ENCODE measurements at regions not wholly inside any gene's neighbourhood (a gene's known extent, or its start where the extent isn't known, plus 50 kb on each side); places are given as distances from the start of the nearest gene placed in this dataset.

DNA sequence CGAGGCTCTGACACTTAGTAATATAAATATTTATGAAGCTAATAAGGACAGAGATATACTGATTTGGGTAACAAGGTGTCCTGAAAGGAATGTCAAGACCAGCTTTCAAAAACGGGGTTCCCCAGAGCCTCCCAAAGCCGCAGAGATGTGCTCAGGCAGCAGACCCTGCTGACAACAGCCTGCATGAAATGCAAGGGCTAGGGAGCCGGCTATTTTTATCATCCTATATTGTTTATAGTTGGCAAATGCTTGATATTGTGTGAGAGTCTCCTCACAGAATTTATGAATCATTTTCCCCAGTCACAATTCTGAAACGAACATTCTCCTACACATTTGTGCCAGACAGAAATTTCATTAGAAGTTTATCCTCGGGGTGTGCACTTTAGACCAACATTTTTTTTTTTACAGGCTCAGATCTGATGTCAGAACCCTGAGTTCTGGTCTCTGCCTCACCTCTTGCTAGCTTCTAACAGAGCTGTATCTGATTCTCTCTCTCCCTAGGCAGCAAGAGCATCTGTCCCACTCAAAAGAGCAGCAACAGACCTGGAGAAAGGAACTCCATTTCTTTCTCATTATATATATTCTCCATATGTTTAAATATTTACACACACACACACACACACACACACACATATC is 302.3 kb upstream of the PLD5 start:
- H3K36me3 ChIP-seq (replicated peaks in 1 of 2; ENCODE audit: control insufficient read depth in 1 of 2, insufficient read depth in 2 of 2, low read length in 2 of 2): no peaks in the 10 kb centered on the region
- intact Hi-C loops (cut with micrococcal nuclease; ENCODE audit: unreplicated experiment) (no loop called here), in situ Hi-C loops (cut with HindIII; ENCODE audit: extremely low pct_ligation_motif_present, low pct_unique_long_range_greater_than_20kb) (loop anchor here (25.0 kb wide), 1 partner anchor 485 kb away; no protein-coding TSS in a partner anchor)
- TF ChIP-seq XRCC5 (optimal IDR thresholded peaks at IDR 0.05; ENCODE audit: low read length) (no peak), GATA4 (IDR thresholded peaks at IDR 0.05; ENCODE audit: borderline replicate concordance, low read depth) (no peak), KLF12 (CRISPR knock-in tag; IDR thresholded peaks at IDR 0.05; ENCODE audit: borderline replicate concordance) (no peak), ZNF335 (CRISPR knock-in tag; IDR thresholded peaks at IDR 0.05) (no peak), KLF6 (CRISPR knock-in tag; IDR thresholded peaks at IDR 0.05) (no peak), U2AF2 (IDR thresholded peaks at IDR 0.05; ENCODE audit: low read depth, low read length) (no peak), EP300 (IDR thresholded peaks at IDR 0.05; ENCODE audit: low read depth in 2 of 2, low read length in 2 of 2) (no peak), EP300 (CRISPR knock-in tag; IDR thresholded peaks at IDR 0.05; ENCODE audit: borderline replicate concordance) (no peak), NFIB (CRISPR knock-in tag; IDR thresholded peaks at IDR 0.05; ENCODE audit: borderline replicate concordance) (no peak), ZNF235 (CRISPR knock-in tag; IDR thresholded peaks at IDR 0.05; ENCODE audit: borderline replicate concordance) (no peak), ISX (CRISPR knock-in tag; conservative IDR thresholded peaks at IDR 0.05) (no peak), ZNF3 (CRISPR knock-in tag; IDR thresholded peaks at IDR 0.05) (no peak)
- TF ChIP-seq, protein P1, sequence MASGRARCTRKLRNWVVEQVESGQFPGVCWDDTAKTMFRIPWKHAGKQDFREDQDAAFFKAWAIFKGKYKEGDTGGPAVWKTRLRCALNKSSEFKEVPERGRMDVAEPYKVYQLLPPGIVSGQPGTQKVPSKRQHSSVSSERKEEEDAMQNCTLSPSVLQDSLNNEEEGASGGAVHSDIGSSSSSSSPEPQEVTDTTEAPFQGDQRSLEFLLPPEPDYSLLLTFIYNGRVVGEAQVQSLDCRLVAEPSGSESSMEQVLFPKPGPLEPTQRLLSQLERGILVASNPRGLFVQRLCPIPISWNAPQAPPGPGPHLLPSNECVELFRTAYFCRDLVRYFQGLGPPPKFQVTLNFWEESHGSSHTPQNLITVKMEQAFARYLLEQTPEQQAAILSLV (CRISPR knock-in tag; IDR thresholded peaks at IDR 0.05; ENCODE audit: borderline replicate concordance): no peak
- no peaks in the 10 kb centered on the region for H4K20me1 ChIP-seq (ENCODE audit: insufficient read depth, low read length)
- FAIRE-seq (no peak), ATAC-seq (no peak), DNase-seq (ENCODE audit: low spot score) (no peak)
- no peaks in the 10 kb centered on the region for H3K79me2 ChIP-seq (ENCODE audit: insufficient read depth, low read length)
- WGBS (ENCODE audit: low lambda C conversion rate): 2% methylated on average over 6 of the region's 6 CpGs
- no peak overlapping the region for H3K4me2 ChIP-seq (ENCODE audit: low read depth, low read length)
- H3K4me1 ChIP-seq (ENCODE audit: insufficient read depth, low read length): no peaks in the 10 kb centered on the region
- H3K27me3 ChIP-seq (ENCODE audit: control insufficient read depth in 1 of 2, insufficient read depth in 2 of 2, low read length in 2 of 2): no peaks in the 10 kb centered on the region; a peak in 1 of 5 replicates
- POLR2A ChIA-PET: no interaction called here
- no peaks in the 10 kb centered on the region for H3K9me3 ChIP-seq (ENCODE audit: low read length)
- CTCF ChIA-PET (ENCODE audit: low intra/inter-chr PET ratio, low total read pairs): no interaction called here
- no peak overlapping the region for H3K27ac ChIP-seq (ENCODE audit: extremely low read length, insufficient read depth, low read length)
- H3K9ac ChIP-seq (ENCODE audit: insufficient read depth, low read depth, low read length): no peak overlapping the region
- no peak overlapping the region for H3K4me3 ChIP-seq (replicated peaks in 1 of 3; ENCODE audit: insufficient read depth in 1 of 3, low read depth in 2 of 3, low read length in 3 of 3)
- no TSS peak for BruUV-seq (replicated peaks)
- no peak overlapping the region for H2AFZ ChIP-seq (ENCODE audit: low read length)
